ENCODE measurements at regions not wholly inside any gene's neighbourhood (a gene's known extent, or its start where the extent isn't known, plus 50 kb on each side); places are given as distances from the start of the nearest gene placed in this dataset.

DNA sequence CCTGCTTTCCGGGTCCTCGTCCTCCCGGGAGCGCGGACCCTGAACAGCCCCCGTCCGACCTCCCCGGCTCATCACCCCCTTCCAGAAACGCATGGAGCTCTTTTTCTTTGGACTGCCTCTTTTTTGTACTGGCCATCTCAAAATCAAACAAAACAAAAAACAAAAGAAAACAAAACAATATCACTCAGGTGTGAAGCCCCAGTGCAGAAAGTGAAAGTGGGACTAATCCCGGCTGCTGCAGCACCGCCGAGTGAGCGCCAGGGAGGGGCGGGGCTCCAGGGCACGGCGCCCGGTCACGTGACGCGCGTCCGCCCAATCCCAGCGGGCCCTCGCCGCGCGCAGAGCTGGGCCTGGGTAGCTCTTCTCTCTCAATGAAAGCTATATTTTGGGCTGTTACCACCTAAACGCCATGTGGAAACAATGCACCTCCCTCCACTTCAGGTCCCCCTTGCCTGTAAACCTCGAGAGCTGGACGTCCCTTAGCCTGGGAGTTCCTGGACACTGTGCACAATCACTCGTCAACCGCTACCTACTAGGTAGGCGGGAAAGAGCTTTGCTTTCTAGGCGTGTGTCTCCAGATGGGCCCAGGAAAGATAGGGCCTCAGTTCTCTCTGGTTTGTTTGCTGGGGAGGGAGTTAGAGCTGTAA, 93.7 kb upstream of the PRDM1 start:
- intact Hi-C loops (cut with DNase I) = loop anchor here (5.0 kb wide), 2 partner anchors 95 to 500 kb away; partner anchors contain the start of gene PRDM1
- peak; percentile 95 for DNase-seq (ENCODE audit: low spot score)

DNA sequence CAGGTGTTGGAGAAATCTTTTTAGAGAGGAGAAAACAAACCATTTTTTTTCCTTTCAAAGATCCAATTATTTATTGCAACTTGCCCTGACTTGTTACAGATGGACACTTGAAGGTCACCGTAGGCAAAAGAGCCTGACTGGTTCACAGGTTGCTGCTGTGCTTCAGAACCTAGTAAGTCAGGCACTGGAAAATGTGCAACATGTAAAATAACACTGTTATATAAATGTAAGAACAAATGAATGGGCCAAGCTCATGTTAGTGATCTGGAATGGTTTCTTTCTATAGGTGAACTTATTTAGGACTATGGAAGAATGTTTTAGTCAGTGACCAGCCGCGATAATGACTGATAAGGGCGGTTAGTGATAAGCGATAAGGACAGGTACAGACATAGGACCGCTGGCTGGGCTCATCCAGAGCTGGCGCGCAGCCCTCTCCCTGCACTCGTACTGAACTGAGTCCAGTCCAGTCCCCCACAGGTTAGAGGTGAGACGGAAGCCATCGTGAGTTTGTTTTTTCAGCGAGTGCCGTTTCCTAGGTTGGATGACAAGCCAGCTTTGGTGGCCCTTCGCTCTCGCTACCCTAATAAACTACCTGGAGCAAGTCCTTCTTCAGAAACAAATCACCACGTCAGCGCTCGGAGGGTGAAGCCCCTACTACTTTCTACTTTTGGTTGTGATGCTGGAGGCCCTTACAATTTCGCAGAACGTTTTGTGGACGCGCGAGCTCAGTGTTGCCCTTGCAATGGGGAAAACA, 94.4 kb upstream of the PRDM1 start:
- no peak for DNase-seq (ENCODE audit: low spot score)

DNA sequence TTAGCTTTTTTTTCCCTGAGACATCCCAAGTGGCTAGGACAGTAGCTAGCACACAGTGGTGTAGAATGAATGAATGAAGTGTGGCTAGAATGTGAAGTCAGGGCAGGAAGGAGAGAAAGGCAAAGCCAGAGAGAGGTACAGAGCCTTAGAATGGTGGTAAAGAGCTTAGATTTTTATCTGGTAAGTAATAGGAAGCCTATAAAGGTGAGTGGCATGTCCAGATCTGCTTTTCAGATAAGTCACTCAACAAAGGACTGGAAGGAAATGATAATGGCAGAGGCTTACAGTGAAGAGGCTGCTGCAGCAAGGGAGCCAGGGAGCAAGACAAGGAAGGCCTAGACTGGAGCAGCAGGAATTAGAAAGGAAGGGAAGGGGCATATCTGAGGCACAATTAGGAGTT, 96.0 kb upstream of the PRDM1 start:
- no peak for DNase-seq (ENCODE audit: low spot score)
- intact Hi-C loops (cut with DNase I) = loop anchor here (5.0 kb wide), 2 partner anchors 97 to 498 kb away; partner anchors contain the start of gene PRDM1

More for the DNA sequence above, 94.4 kb upstream of the PRDM1 start:
- intact Hi-C loops (cut with DNase I) = loop anchor here (5.0 kb wide), 2 partner anchors 96 to 499 kb away; partner anchors contain the start of gene PRDM1

DNA sequence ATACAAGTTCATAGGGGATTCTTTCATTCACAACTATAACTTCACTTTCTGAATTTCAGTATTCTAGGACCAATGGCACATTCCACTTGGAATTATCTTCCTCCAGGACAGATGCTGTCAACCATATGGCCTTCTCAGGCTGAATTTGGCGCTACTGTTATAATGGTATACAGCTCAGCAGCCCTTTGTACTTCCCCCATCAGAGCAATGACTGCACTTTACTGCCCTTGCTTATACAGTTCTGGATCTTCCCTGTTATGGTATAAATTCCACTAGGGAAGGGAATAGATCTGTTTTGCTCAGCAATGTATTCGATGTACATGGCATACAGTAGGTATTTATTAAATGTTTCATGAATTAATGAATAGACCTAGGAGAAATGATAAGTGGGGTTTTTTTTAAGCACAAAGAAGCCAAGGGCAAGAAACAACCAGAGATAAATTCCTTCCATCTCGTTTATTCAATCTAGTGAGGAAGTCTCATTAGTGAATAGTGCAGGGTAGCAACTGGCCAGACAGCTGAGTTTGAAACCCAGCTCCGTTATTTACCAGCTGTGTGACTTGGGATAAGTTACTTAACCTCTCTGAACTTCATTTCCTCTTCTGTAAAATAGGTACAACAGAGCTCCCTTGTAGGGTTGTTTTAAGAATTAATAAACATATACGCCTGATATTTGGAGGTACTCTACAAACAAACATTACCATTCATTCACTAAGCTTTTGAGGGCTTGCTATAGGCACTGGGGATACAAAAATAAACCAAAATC, 97.1 kb upstream of the PRDM1 start:
- intact Hi-C loops (cut with DNase I) = no loop called here
- no peak for DNase-seq (ENCODE audit: low spot score)

DNA sequence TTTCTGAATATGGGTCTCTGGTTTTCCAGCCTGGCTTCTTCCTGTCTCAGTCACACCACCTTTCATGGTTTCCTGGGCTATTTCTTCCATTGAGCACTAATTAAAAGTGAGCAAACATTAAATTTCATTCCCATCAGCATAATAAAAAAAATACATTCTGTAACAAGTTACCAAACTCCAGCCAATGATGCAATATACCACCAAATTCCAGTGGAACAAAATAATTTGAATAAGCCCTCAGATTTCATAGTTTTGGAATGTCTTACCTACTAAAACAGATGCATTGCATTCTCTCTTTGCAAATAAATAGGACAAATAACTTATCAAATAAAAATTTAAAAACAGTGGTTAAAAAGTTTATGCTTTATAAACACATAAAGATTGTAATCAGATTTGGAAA, 97.8 kb upstream of the PRDM1 start:
- DNase-seq (ENCODE audit: low spot score) = no peak
- intact Hi-C loops (cut with DNase I) = no loop called here

DNA sequence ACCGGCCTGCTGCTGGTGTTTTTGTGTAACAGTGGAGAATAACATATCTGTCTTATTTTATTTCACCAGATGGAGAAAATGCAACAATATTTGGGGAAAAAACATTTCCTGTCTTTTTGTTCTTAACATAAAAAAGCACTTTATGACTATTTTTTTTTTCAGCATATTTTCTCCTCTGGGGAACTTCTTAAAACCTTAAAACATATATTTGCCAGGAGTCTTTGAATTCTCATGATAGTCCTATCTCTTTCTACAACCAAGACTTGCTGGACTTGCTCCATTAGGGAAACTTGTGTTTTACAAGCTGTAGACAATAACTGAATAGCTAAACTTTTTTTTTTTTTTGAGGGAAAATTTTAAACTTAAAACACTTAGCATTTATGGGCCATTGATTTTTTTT, 98.6 kb upstream of the PRDM1 start:
- no peak for DNase-seq (ENCODE audit: low spot score)
- intact Hi-C loops (cut with DNase I) = no loop called here

DNA sequence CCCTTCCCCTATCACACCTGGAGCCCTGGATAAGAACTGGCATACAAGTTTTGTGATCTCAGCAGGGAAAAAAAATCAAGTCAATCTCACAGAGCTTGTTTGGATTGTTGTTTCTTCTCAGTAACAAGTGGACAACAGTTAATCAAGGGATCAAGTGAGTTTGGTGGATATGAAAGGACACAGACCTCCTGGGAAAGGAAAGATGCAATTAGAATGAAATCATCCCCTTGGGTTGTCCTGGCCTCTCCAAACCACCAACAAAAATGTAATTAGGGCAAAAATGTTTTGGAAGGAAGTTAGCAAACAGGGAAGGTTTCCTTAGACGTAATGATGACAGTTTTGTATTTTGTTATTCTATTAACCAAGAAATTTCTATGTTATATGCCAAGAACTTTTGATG, 99.1 kb upstream of the PRDM1 start:
- DNase-seq (ENCODE audit: low spot score) = no peak
- intact Hi-C loops (cut with DNase I) = no loop called here

DNA sequence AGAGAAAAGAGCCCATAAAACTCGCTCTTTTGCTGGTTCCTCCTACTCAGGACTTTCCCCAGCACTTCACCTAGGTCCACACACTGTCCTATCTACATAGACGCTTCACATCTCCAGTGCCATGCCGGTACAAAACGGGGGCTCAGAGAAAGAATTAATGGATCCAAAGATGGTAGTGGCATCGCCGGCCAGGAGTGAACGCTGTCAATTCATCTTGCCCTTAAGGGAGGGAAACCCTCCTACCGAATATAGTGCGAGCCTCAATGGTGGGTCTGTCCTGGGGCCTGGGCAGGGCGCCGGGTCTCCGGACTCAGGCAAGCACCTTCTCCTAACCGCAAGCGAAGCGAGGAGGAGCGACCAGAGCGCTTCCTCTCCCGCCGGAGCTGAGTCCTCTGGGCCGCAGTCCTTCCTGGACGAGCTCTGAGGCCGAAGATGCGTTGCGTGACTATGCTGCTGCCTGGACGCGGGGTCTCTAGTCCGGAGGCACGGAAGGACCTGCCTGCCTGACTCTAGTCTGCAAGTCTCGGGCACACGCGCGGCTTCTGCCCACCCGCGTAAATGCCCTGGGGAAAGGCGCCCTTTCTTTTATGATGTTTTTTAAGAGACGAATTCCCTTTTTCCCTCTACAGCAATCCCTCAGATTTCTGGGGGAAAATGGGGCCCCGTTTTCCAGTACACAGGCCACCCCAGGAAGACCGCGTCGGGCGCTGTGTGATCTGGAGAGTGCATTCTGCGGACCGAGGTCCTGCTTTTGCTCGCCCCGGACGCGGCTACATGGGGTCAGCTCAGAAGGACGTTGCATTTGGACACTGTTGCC, 100.1 kb upstream of the PRDM1 start:
- DNase-seq (ENCODE audit: low spot score) = no peak
- intact Hi-C loops (cut with DNase I) = no loop called here

DNA sequence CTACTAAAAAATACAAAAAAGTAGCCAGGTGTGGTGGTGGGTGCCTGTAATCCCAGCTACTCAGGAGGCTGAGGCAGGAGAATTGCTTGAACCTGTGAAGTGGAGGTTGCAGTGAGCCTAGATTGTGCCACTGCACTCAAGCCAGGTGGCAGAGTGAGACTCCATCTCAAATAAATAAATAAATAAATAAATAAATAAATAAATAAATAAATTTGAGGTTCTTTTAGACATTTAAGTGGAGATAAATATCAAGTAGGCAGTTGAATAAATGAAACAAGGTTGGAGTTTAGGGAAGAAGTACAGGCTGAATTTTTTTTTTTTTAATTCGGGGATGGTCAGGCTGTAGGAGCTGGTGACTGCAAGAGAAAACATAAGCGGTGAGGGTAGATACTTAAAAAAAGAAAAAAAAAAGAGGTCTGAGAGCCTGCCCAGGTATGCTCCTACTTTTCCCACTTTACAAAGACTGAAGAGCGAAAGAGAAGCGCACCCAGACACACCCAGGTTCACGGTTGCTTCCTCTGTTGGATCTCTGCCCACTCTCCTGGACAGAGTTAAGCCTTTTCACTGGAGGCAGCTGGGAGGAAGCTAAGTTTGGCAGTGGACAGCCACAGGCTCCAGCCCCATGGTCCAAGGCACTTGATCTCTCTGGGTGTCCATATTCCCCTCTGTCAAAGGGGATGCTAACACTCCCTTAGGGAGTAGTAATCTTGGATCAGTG, 100.9 kb upstream of the PRDM1 start:
- intact Hi-C loops (cut with DNase I) = no loop called here
- no peak for DNase-seq (ENCODE audit: low spot score)

DNA sequence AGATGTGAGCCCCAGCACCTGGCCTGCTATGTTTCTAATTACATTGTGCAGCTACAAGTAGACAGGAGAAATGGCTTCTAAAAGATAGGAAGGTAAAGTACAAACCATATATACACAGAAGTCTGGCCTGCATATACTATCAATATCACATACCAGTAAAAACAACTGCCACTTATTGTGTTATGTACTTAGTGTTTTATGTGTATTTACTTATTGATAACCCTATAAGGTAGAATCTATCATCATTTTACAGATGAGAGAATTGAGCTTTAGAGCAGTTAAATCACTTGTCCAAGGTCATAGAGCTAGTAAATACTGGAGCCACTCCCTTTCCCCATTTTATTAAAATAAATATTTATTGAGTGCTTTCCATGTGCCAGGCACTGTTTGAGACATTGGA, 102.4 kb upstream of the PRDM1 start:
- DNase-seq (ENCODE audit: low spot score) = no peak
- intact Hi-C loops (cut with DNase I) = no loop called here

DNA sequence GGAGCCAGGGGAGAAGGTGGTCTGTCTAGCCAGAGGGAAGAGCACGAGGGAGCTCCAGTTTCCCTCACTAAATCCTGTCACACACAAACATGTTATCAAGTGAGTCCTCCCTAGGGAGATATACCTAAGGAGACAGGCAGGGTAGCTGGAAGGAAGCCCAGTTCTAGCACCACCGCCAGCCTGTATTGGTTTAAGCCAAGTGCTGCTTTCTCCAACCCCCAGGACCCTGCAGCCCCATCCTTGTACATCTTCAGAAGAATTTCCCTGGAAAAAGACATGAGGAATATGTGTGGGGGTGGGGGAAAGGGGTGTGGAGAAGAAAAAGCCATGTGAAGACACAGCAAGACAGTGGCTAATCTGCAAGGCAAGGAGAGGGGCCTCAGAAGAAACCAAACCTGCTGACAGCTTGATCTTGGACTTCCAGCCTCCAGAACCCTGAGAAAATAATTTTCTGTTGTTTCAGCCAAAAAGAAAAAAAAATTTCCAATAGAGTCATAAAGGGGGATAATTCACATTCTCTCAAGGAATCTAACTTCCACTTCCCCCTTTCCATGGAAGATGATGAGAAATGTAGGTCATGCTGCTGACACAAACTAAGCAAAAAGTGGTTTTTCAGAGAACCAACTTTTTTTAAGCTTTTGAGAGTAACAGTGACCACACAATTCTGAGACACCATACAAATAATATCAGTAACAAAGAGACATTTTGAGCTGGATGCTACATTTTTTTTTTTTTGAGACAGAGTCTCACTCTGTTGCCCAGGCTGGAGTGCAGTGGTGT, 103.2 kb upstream of the PRDM1 start:
- no peak for DNase-seq (ENCODE audit: low spot score)
- intact Hi-C loops (cut with DNase I) = no loop called here

DNA sequence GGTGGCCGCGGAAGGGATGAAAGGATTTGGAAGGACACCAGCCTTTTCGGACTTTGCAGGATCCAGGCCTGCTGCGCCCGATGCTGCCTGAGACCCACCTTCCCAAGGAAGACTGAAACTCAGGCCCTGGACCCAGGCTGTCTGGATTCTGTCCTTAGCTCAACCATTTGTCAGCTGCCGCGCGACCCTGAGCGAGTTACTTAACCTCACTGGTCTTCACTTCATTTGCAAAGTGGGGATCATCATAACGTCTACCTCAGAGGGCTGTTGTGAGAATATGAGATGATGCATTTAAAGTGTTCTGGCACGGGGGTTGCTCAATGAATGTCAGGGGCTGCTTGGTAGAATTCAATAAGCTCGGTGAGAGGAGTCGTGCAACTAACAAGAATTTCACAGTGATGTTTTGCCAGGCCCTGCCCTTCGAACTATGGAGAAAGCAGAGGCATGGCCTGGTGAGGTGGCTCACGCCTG, 104.2 kb upstream of the PRDM1 start:
- intact Hi-C loops (cut with DNase I) = no loop called here
- DNase-seq (ENCODE audit: low spot score) = no peak

DNA sequence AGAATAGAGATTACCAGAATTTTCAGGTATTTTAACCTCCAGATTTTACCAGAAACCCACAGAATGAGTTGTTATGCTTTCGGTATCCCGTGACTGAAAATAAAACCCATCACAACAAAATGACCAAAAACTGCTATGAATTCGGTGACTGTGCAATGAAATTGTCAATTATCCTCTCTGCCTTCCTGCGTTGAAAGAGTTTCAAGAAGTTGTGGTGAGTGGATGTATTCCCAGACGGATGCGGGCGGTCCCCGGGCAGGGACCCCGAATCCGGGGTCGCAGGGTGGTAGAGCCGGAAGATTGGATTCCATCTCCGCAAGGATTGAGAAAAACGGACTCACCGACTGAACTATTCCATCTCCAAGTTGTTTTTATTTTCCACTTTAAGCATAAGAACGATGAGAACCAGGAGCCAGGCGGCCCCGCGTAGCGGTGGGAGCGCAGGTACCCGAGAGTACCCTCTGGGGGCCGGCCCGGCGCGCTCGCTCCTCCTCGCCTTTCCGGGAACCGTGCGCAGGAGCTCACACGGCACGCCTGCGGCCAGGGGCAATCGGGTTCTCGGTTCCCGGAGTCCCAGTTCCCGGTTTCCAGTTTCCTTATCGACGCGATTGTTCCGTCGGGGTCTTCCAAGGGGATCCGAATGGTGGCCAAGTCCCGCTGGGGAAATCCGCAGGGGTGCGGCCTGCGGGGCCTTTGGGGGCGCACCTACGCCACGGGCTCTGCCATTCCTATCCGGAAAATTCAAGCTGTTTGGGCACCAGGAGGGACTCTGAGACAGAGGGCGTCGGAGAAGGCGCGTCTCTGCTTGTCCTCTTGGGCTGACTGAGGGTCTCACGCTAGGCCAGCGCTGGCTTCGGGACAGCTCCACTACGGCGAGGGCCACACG, 104.9 kb upstream of the PRDM1 start:
- no peak for DNase-seq (ENCODE audit: low spot score)
- intact Hi-C loops (cut with DNase I) = no loop called here

DNA sequence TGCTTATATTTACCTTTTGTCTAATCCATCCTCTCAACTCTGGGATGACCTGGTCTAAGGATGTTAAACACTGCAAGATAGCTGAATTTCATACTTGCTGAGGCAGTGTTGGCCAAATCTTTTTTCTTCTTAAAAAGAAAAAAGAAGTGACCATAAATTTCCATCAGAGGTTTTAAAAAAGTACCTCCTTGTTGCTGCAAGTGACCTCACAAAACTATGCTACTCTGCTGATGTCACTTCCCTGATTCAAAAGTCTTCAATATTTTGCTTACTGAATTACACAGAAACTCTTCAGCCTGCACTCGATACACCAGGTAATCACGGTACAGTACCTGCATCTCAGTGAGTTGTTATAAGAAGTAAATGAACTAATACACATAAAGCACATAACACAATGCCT, 107.2 kb upstream of the PRDM1 start:
- intact Hi-C loops (cut with DNase I) = no loop called here
- no peak for DNase-seq (ENCODE audit: low spot score)

DNA sequence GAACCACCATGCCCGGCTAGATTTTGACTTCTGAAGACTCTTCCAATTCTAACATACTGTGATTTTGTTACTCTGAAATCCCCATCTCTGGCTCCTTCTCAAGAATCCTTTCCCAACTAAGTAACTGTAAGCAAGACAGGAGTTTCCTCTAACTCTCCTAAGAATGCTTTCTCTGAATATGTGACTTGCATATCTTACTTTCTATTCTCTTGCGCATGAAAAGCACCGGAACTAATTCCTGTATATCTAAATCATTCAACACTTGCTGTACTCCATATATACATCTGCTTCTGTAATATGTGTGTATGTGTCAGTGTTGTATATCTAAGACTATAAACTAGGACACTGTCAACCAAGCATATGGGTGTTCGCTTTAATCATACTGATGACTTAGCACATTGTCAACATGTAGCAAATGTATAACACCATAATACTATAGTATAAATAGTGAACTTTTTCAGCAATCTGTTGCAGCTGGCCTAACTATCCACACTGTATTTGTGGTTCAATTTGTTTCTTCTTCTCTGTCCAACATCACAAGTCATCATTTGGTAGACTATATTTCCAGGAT, 108.1 kb upstream of the PRDM1 start:
- intact Hi-C loops (cut with DNase I) = no loop called here

DNA sequence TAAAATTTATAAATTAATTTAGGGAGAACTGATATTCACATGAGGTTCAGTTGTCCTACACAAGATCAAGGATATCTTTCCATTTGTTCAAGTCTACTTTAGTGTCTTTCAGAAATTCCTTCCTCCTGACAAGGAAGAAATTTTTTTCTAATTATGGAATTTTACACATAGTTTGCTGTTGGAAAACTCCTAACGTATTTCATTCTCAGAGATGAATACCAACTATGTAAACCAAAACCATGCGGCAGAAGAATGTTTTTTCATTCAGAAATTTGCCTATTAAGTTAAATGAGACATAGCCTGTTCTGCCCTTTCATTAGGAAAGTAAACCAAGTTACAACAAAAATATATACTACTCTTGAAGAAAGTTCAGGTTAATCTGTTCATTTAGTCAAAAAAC, 111.2 kb upstream of the PRDM1 start:
- intact Hi-C loops (cut with DNase I) = no loop called here
- no peak for DNase-seq (ENCODE audit: low spot score)

More for the DNA sequence above, 108.1 kb upstream of the PRDM1 start:
- DNase-seq (ENCODE audit: low spot score) = no peak

DNA sequence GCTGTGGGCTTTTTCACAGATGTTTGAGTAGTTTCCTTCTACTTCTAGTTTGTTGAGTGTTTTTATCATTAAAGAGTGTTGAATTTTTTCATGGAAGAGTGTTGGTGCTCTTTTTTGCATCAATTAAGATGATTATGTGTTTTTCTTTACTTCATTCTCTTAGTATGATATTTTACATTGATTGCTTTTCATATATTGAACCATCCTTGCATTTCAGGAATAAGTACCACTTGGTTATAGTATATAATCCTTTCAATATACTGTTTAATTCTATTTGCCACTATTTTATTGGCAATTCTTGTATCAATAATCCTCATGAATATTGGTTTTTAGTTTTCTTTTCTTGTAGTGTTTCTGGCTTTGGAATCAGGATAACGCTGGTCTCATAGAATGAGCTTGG, 113.7 kb upstream of the PRDM1 start:
- intact Hi-C loops (cut with DNase I) = no loop called here
- DNase-seq (ENCODE audit: low spot score) = no peak

Measured in cardiac septum (tissue), 1 donor.